Glomerular visceral epithelial cell (primary cell): ENCODE measurements at regions not wholly inside any gene's neighbourhood (a gene's known extent, or its start where the extent isn't known, plus 50 kb on each side); places are given as distances from the start of the nearest gene placed in this dataset.
A peak's percentile ranks its signal among the peaks of the same experiment; 100 is the strongest.
"Not testable (repeated sequence)": the region's sequence is repeated elsewhere in the genome, so short reads cannot be mapped to it uniquely, and the experiment has no call there.

Source experiments
- DNase-seq: peaks from one replicate; pipeline ENCODE4 v3.0.0-alpha.2; 2016; ENCODE audit errors: extremely low spot score

- no peak for DNase-seq
Observed at GRCh38 chr2:82968358-82968757, 1490.7 kb downstream of the SUCLG1 start.

- DNase-seq, result no peak
Observed at GRCh38 chr2:82964341-82964740, 1494.7 kb downstream of the SUCLG1 start.

GRCh38 chr2:82959727-82960126, 1499.4 kb downstream of the SUCLG1 start:
- no peak for DNase-seq

- DNase-seq, result no peak
Observed at GRCh38 chr2:82954868-82955267, 1504.2 kb downstream of the SUCLG1 start.

- no peak for DNase-seq
Observed at GRCh38 chr2:82939211-82939610, 1519.9 kb downstream of the SUCLG1 start.

GRCh38 chr2:82938321-82938845, 1520.7 kb downstream of the SUCLG1 start:
- not testable (repeated sequence) for DNase-seq

GRCh38 chr2:82913566-82913965, 1545.5 kb downstream of the SUCLG1 start:
- no peak for DNase-seq

GRCh38 chr2:82896117-82896516, 1563.0 kb downstream of the SUCLG1 start:
- no peak for DNase-seq

GRCh38 chr2:82893190-82893589, 1565.9 kb downstream of the SUCLG1 start:
- DNase-seq, result no peak

GRCh38 chr2:82879803-82880202, 1579.3 kb downstream of the SUCLG1 start:
- no peak for DNase-seq

GRCh38 chr2:82875858-82876257, 1583.2 kb downstream of the SUCLG1 start:
- no peak for DNase-seq

GRCh38 chr2:82857967-82858366, 1601.1 kb downstream of the SUCLG1 start:
- DNase-seq, result no peak

GRCh38 chr2:82853299-82853698, 1605.8 kb downstream of the SUCLG1 start:
- DNase-seq, result no peak

- no peak for DNase-seq
Observed at GRCh38 chr2:82852787-82853186, 1606.3 kb downstream of the SUCLG1 start.

- DNase-seq, result no peak
Observed at GRCh38 chr2:82848285-82848684, 1610.8 kb downstream of the SUCLG1 start.

- DNase-seq, result no peak
Observed at GRCh38 chr2:82839036-82839435, 1620.0 kb downstream of the SUCLG1 start.

GRCh38 chr2:82837588-82838304, 1621.3 kb downstream of the SUCLG1 start:
- peak; percentile 81 for DNase-seq

GRCh38 chr2:82834893-82835292, 1624.2 kb downstream of the SUCLG1 start:
- no peak for DNase-seq

- DNase-seq, result no peak
Observed at GRCh38 chr2:82827426-82827825, 1631.7 kb downstream of the SUCLG1 start.

- DNase-seq, result no peak
Observed at GRCh38 chr2:82826437-82826836, 1632.6 kb downstream of the SUCLG1 start.

- DNase-seq, result no peak
Observed at GRCh38 chr2:82825410-82826090, 1633.5 kb downstream of the SUCLG1 start.

- no peak for DNase-seq
Observed at GRCh38 chr2:82823892-82824291, 1635.2 kb downstream of the SUCLG1 start.

GRCh38 chr2:82819951-82820350, 1639.1 kb downstream of the SUCLG1 start:
- DNase-seq, result no peak
